CD14-positive monocyte (primary cell): ENCODE measurements at regions not wholly inside any gene's neighbourhood (a gene's known extent, or its start where the extent isn't known, plus 50 kb on each side); places are given as distances from the start of the nearest gene placed in this dataset.

Experiments
- DNase-seq, 3 donors: peaks; one replicate each; pipeline ENCODE4 v3.0.0-alpha.2; 2011 to 2022
- H2AFZ ChIP-seq: 2 replicates; pipeline ENCODE4 v1.6.0; 2012; ENCODE audit warnings: mild to moderate bottlenecking, low read depth, low read length, inconsistent platforms; ENCODE audit not compliant: insufficient read depth, poor library complexity, severe bottlenecking
- H3K27ac ChIP-seq, 2 donors: 1 replicate in 1 of 2; 2 replicates in 1 of 2; pipeline ENCODE4 v1.5.1; 2012 to 2013; ENCODE audit warnings: low read length in 2 of 2, control low read depth in 1 of 2, inconsistent platforms in 1 of 2, low read depth in 1 of 2, mild to moderate bottlenecking in 1 of 2
- H3K27me3 ChIP-seq, 2 donors: one replicate each; pipeline versions ENCODE4 v1.6.0 to v1.6.1; 2011 to 2013; ENCODE audit warnings: low read length in 2 of 2; ENCODE audit not compliant: control insufficient read depth in 2 of 2, insufficient read depth in 2 of 2
- H3K36me3 ChIP-seq, 2 donors: replicated peaks in 1 of 2; 1 replicate in 1 of 2; 2 replicates in 1 of 2; pipeline versions ENCODE4 v1.5.1 to v1.6.1; 2012 to 2013; ENCODE audit warnings: low read length in 2 of 2, control low read depth in 1 of 2, inconsistent platforms in 1 of 2, mild to moderate bottlenecking in 1 of 2; ENCODE audit not compliant: insufficient read depth in 2 of 2, control insufficient read depth in 1 of 2
- H3K4me1 ChIP-seq, 2 donors: 1 replicate in 1 of 2; 2 replicates in 1 of 2; pipeline versions ENCODE4 v1.5.1 to v1.6.1; 2012 to 2013; ENCODE audit warnings: low read length in 2 of 2, control low read depth in 1 of 2, inconsistent platforms in 1 of 2, mild to moderate bottlenecking in 1 of 2, moderate library complexity in 1 of 2; ENCODE audit not compliant: insufficient read depth in 2 of 2, control insufficient read depth in 1 of 2
- H3K4me2 ChIP-seq: replicated peaks from 2 replicates; pipeline ENCODE3; 2012; ENCODE audit warnings: low read length, moderate library complexity, mild to moderate bottlenecking; ENCODE audit not compliant: poor library complexity, severe bottlenecking; ENCODE audit errors: extremely low read depth
- H3K4me3 ChIP-seq, 3 experiments: fragments of 200-600 bp in 1 of 3; sonication (generic) in 1 of 3; replicated peaks in 1 of 3; 1 replicate in 2 of 3; 2 replicates in 1 of 3; pipeline ENCODE4 v1.5.1; 2011 to 2013; ENCODE audit warnings: low read length in 3 of 3, mild to moderate bottlenecking in 3 of 3, control low read depth in 2 of 3, low read depth in 2 of 3, inconsistent platforms in 1 of 3, moderate library complexity in 1 of 3
- H3K79me2 ChIP-seq: 2 replicates; pipeline ENCODE4 v1.6.0; 2012; ENCODE audit warnings: mild to moderate bottlenecking, control low read depth, inconsistent platforms, low read length, moderate library complexity; ENCODE audit not compliant: insufficient read depth
- H3K9ac ChIP-seq: 2 replicates; pipeline ENCODE4 v1.6.0; 2017; ENCODE audit warnings: low read length, mild to moderate bottlenecking; ENCODE audit not compliant: insufficient read depth, poor library complexity, severe bottlenecking
- H3K9me3 ChIP-seq, 2 donors: replicated peaks in 1 of 2; 1 replicate in 1 of 2; 2 replicates in 1 of 2; pipeline versions ENCODE4 v1.5.1 to v1.6.1; 2012 to 2013; ENCODE audit warnings: low read length in 2 of 2, control low read depth in 1 of 2; ENCODE audit not compliant: control insufficient read depth in 1 of 2, insufficient read depth in 1 of 2
- H4K20me1 ChIP-seq: 2 replicates; pipeline ENCODE4 v1.6.0; 2012; ENCODE audit warnings: mild to moderate bottlenecking, low read length, control low read depth, moderate library complexity; ENCODE audit not compliant: insufficient read depth
- H3K27ac Mint-ChIP-seq, 7 donors: one replicate each; pipeline ENCODE4 v1.8.0; 2020; ENCODE audit warnings: mild to moderate bottlenecking in 7 of 7, mixed read lengths in 7 of 7, moderate library complexity in 6 of 7, inconsistent platforms in 2 of 7
- H3K27me3 Mint-ChIP-seq, 3 donors: one replicate each; pipeline ENCODE4 v1.8.0; 2021 to 2022; ENCODE audit warnings: low read depth in 3 of 3, mild to moderate bottlenecking in 3 of 3, mixed read lengths in 3 of 3, moderate library complexity in 3 of 3, inconsistent platforms in 1 of 3
- H3K36me3 Mint-ChIP-seq, 2 donors: one replicate each; pipeline ENCODE4 v1.8.0; 2020; ENCODE audit warnings: mixed read lengths in 2 of 2, inconsistent platforms in 1 of 2, mild to moderate bottlenecking in 1 of 2
- H3K4me1 Mint-ChIP-seq: one replicate; pipeline ENCODE4 v1.8.0; 2020; ENCODE audit warnings: mild to moderate bottlenecking, mixed read lengths
- H3K4me3 Mint-ChIP-seq, 2 donors: one replicate each; pipeline ENCODE4 v1.8.0; 2020; ENCODE audit warnings: mild to moderate bottlenecking in 2 of 2, mixed read lengths in 2 of 2, moderate library complexity in 1 of 2
- H3K9me3 Mint-ChIP-seq, 7 donors: one replicate each; pipeline ENCODE4 v1.8.0; 2020 to 2022; ENCODE audit warnings: mixed read lengths in 7 of 7, mild to moderate bottlenecking in 6 of 7, moderate library complexity in 6 of 7, inconsistent platforms in 2 of 7
- CTCF ChIP-seq: fragments of 200-600 bp; IDR thresholded peaks from one replicate; pipeline ENCODE4 v1.8.0; 2022; ENCODE audit warnings: antibody characterized with exemption, mild to moderate bottlenecking
- WGBS: methylation state at CpG from one replicate; pipeline ENCODE4 v1.1.5; 2013; ENCODE audit warnings: missing lambda C conversion rate; ENCODE audit not compliant: insufficient coverage; 5-methylcytosine and 5-hydroxymethylcytosine counted together
- intact Hi-C, 2 donors: fragments of 100-400 bp; cut with micrococcal nuclease; formaldehyde crosslinking; loops; one replicate each; pipeline versions ENCODE4 v1.15.0 to v1.15.1; 2023

- intact Hi-C loops: no loop called here
- no peaks in the 10 kb centered on the region for H3K4me1 ChIP-seq
- H3K27ac ChIP-seq: no peak overlapping the region
- peaks cover 18 to 19% of the 10 kb centered on the region in 2 donors for H3K9me3 ChIP-seq
- no peak overlapping the region for H3K4me2 ChIP-seq
- H3K27me3 Mint-ChIP-seq: no peaks in the 10 kb centered on the region
- no peaks in the 10 kb centered on the region for H3K36me3 ChIP-seq
- no peaks in the 10 kb centered on the region for H3K79me2 ChIP-seq
- no peak overlapping the region for H3K9ac ChIP-seq
- no peak overlapping the region for H3K4me3 Mint-ChIP-seq
- no peaks in the 10 kb centered on the region for H3K27me3 ChIP-seq
- H3K9me3 Mint-ChIP-seq: peaks cover 9 to 30% (median 21%) of the 10 kb centered on the region in 7 donors
- DNase-seq: no peak
- WGBS: 100% methylated on average over 2 of the region's 2 CpGs
- H2AFZ ChIP-seq: no peak overlapping the region
- no peaks in the 10 kb centered on the region for H3K36me3 Mint-ChIP-seq
- no peaks in the 10 kb centered on the region for H3K4me1 Mint-ChIP-seq
- H3K4me3 ChIP-seq: no peak overlapping the region
- no peaks in the 10 kb centered on the region for H4K20me1 ChIP-seq
- H3K27ac Mint-ChIP-seq: no peak overlapping the region
- TF ChIP-seq CTCF: no peak
Observed at GRCh38 chr2:150578481-150578880, 91.0 kb upstream of the RND3 start.

DNA sequence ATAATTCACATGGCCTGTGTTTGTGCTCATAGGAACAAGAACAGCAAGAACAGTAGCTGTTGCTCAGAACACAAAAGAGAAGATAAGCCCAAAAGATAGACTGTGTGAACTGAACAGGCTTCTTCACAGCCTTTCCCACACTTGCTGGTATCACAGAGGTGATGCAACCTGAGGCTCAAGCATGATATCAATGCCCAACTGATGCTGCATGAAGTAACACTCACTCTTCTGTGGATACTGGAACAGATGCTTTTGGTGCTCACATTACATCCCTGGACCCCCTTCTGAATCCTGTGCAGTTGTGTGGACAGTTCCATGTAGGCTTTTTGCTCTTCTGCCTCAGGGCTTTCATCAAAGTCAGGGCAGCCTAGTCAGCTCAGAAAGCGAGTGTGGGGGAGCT is 88.4 kb upstream of the RND3 start:
- intact Hi-C loops: no loop called here
- no peaks in the 10 kb centered on the region for H3K36me3 Mint-ChIP-seq
- H3K4me3 Mint-ChIP-seq: no peak overlapping the region

More for the DNA sequence above, 88.4 kb upstream of the RND3 start:
- no peaks in the 10 kb centered on the region for H3K36me3 ChIP-seq
- H3K9me3 ChIP-seq: peaks cover 18 to 24% of the 10 kb centered on the region in 2 donors
- H3K79me2 ChIP-seq: no peaks in the 10 kb centered on the region
- Mint-ChIP-seq H3K27ac (no peak overlapping the region), H3K4me1 (no peaks in the 10 kb centered on the region), H3K9me3 (peaks cover 9 to 34% (median 21%) of the 10 kb centered on the region in 7 donors), H3K27me3 (no peaks in the 10 kb centered on the region)
- no peaks in the 10 kb centered on the region for H3K4me1 ChIP-seq
- H3K4me2 ChIP-seq: no peak overlapping the region
- no CpG with 5 or more reads among the region's 1 CpG for WGBS
- no peak for DNase-seq
- no peak overlapping the region for H3K9ac ChIP-seq
- H3K4me3 ChIP-seq: no peak overlapping the region
- H2AFZ ChIP-seq: no peak overlapping the region
- no peaks in the 10 kb centered on the region for H4K20me1 ChIP-seq
- no peaks in the 10 kb centered on the region for H3K27me3 ChIP-seq
- no peak for TF ChIP-seq CTCF
- H3K27ac ChIP-seq: no peak overlapping the region
